GM13976 (cell line): ENCODE measurements at regions not wholly inside any gene's neighbourhood (a gene's known extent, or its start where the extent isn't known, plus 50 kb on each side); places are given as distances from the start of the nearest gene placed in this dataset.

Experiments
- DNase-seq: peaks from one replicate; pipeline ENCODE4 v3.0.0; 2012; ENCODE audit warnings: low spot score
- CTCF ChIP-seq: IDR thresholded peaks from 2 replicates; pipeline ENCODE4 v1.5.1; 2012; ENCODE audit warnings: borderline replicate concordance, mild to moderate bottlenecking; ENCODE audit not compliant: insufficient read depth; ENCODE audit errors: extremely low read depth, missing control alignments, control extremely low read depth
- in situ Hi-C: fragments of 300-500 bp; cut with MboI; formaldehyde crosslinking; loops from one replicate; pipeline ENCODE4 v1.12.0; 2022; ENCODE audit warnings: low sequenced_read_pairs, mixed read lengths, inconsistent platforms; ENCODE audit not compliant: unreplicated experiment

GRCh38 chr10:6338361-6338760 lies 135.6 kb downstream of the PFKFB3 start:
- TF ChIP-seq CTCF, result no peak

GRCh38 chr10:6339891-6340290 lies 137.2 kb downstream of the PFKFB3 start:
- TF ChIP-seq CTCF, result no peak
- in situ Hi-C loops, result no loop called here
- DNase-seq, result no peak

More at GRCh38 chr10:6338361-6338760, 135.6 kb downstream of the PFKFB3 start:
- in situ Hi-C loops, result no loop called here
- no peak for DNase-seq

- TF ChIP-seq CTCF, result no peak
- no peak for DNase-seq
- in situ Hi-C loops, result no loop called here
Observed at GRCh38 chr10:6342096-6342685, 139.5 kb downstream of the PFKFB3 start.

GRCh38 chr10:6343305-6344010 lies 140.7 kb downstream of the PFKFB3 start:
- in situ Hi-C loops, result no loop called here
- no peak for TF ChIP-seq CTCF
- no peak for DNase-seq

GRCh38 chr10:6345404-6345803 lies 142.7 kb downstream of the PFKFB3 start:
- DNase-seq, result no peak
- TF ChIP-seq CTCF, result no peak
- in situ Hi-C loops, result no loop called here

- in situ Hi-C loops, result no loop called here
- no peak for DNase-seq
- TF ChIP-seq CTCF, result no peak
Observed at GRCh38 chr10:6346631-6347030, 143.9 kb downstream of the PFKFB3 start.
